ENCODE measurements at regions not wholly inside any gene's neighbourhood (a gene's known extent, or its start where the extent isn't known, plus 50 kb on each side); places are given as distances from the start of the nearest gene placed in this dataset.

DNA sequence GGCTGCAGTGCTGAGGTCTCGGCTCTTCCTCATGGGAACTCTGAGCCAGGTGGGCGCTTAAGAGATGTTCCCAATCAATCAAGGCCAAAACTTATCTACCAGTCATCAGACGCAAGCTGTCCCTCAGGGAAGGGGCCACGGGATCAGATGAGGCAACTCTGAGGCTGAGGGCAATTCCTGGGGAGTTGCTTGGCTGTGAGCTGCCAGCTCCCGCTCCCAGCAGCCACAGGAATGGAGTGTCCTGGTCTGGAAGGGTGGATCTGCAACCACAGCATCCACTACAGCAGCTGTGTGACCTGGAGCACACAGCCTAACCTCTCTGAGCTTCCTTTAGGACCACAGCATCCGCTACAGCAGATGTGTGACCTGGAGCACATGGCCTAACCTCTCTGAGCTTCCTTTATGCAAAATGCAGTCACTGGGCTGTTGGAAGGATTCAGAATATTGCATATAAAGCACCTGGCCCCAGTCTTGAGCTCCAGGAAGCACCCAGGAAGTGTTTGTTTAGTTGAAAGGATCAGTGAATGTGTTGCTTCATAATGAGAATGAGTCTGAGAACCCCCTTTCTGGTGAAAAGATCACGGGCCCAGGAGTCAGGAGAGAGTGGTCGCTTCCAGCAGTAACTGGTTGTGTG lies 60.9 kb downstream of the TFAP2C start:
- TF ChIP-seq TAF1 (IDR thresholded peaks at IDR 0.05; ENCODE audit: low read depth), result no peak
- TF ChIP-seq EGR1 (IDR thresholded peaks at IDR 0.05), result no peak
- no peak for TF ChIP-seq CEBPB (IDR thresholded peaks at IDR 0.05)
- TF ChIP-seq RAD21 (IDR thresholded peaks at IDR 0.05; ENCODE audit: low read depth), result no peak
- TF ChIP-seq EP300 (IDR thresholded peaks at IDR 0.05; ENCODE audit: borderline replicate concordance), result no peak
- TF ChIP-seq, protein P1, sequence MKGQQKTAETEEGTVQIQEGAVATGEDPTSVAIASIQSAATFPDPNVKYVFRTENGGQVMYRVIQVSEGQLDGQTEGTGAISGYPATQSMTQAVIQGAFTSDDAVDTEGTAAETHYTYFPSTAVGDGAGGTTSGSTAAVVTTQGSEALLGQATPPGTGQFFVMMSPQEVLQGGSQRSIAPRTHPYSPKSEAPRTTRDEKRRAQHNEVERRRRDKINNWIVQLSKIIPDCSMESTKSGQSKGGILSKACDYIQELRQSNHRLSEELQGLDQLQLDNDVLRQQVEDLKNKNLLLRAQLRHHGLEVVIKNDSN (IDR thresholded peaks at IDR 0.05), result no peak
- no peak for TF ChIP-seq NFIC (IDR thresholded peaks at IDR 0.05)
- no peak for TF ChIP-seq ZBTB7A (IDR thresholded peaks at IDR 0.05; ENCODE audit: low read depth)
- no peak for TF ChIP-seq TEAD4 (IDR thresholded peaks at IDR 0.05)
- no peak for TF ChIP-seq YY1 (IDR thresholded peaks at IDR 0.05; ENCODE audit: low read depth)
- TF ChIP-seq, protein P2, sequence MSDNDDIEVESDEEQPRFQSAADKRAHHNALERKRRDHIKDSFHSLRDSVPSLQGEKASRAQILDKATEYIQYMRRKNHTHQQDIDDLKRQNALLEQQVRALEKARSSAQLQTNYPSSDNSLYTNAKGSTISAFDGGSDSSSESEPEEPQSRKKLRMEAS (IDR thresholded peaks at IDR 0.05), result no peak
- TF ChIP-seq FOXM1 (IDR thresholded peaks at IDR 0.05; ENCODE audit: borderline replicate concordance, low read depth), result no peak
- no peak for TF ChIP-seq CREB1 (IDR thresholded peaks at IDR 0.05; ENCODE audit: low read depth)

Data from Ishikawa (cell line).